H9 (cell line): ENCODE measurements at regions not wholly inside any gene's neighbourhood (a gene's known extent, or its start where the extent isn't known, plus 50 kb on each side); places are given as distances from the start of the nearest gene placed in this dataset.

ENCODE experiments used
- DNase-seq: peaks from one replicate; pipeline ENCODE4 v3.0.0-alpha.2; 2017
- H2AFZ ChIP-seq: one replicate; pipeline ENCODE4 v1.6.1; 2013; ENCODE audit warnings: mild to moderate bottlenecking, low read length, control low read depth, moderate library complexity
- H2AK5ac ChIP-seq: 2 replicates; pipeline ENCODE4 v1.6.1; 2013; ENCODE audit warnings: low read length, control low read depth, mixed read lengths; ENCODE audit not compliant: insufficient read length
- H2BK120ac ChIP-seq: one replicate; pipeline ENCODE4 v1.6.1; 2013; ENCODE audit warnings: low read depth, mild to moderate bottlenecking, low read length, control low read depth, inconsistent platforms; ENCODE audit not compliant: poor library complexity, severe bottlenecking
- H2BK12ac ChIP-seq: 2 replicates; pipeline ENCODE4 v1.6.1; 2013; ENCODE audit warnings: low read length, control low read depth, mixed read lengths, low read depth; ENCODE audit not compliant: insufficient read length
- H2BK15ac ChIP-seq: 2 replicates; pipeline ENCODE4 v1.6.1; 2013; ENCODE audit warnings: low read depth, low read length, control low read depth
- H2BK20ac ChIP-seq: one replicate; pipeline ENCODE4 v1.6.1; 2013; ENCODE audit warnings: low read depth, mild to moderate bottlenecking, low read length, control low read depth, inconsistent platforms; ENCODE audit not compliant: poor library complexity, severe bottlenecking
- H2BK5ac ChIP-seq: 2 replicates; pipeline ENCODE4 v1.6.1; 2013; ENCODE audit warnings: low read length, control low read depth, mixed read lengths; ENCODE audit not compliant: insufficient read length
- H3K14ac ChIP-seq: 2 replicates; pipeline ENCODE4 v1.6.1; 2013; ENCODE audit warnings: low read length, control low read depth; ENCODE audit not compliant: insufficient read depth
- H3K18ac ChIP-seq: 2 replicates; pipeline ENCODE4 v1.6.1; 2013; ENCODE audit warnings: low read depth, mild to moderate bottlenecking, mixed read lengths, low read length, control low read depth; ENCODE audit not compliant: insufficient read length
- H3K23ac ChIP-seq: 2 replicates; pipeline ENCODE4 v1.6.1; 2013; ENCODE audit warnings: low read length, control low read depth, mixed read lengths, low read depth; ENCODE audit not compliant: insufficient read length
- H3K23me2 ChIP-seq: 2 replicates; pipeline ENCODE4 v1.6.1; 2013; ENCODE audit warnings: low read depth, mild to moderate bottlenecking, mixed read lengths, low read length, control low read depth; ENCODE audit not compliant: insufficient read length, poor library complexity, severe bottlenecking
- H3K27ac ChIP-seq: 2 replicates; pipeline ENCODE4 v1.5.1; 2013; ENCODE audit warnings: low read length, control low read depth, mixed read lengths, low read depth; ENCODE audit not compliant: insufficient read length
- H3K27me3 ChIP-seq: 2 replicates; pipeline ENCODE4 v1.6.1; 2013; ENCODE audit warnings: low read length, control low read depth, inconsistent platforms; ENCODE audit not compliant: insufficient read depth
- H3K4ac ChIP-seq: 2 replicates; pipeline ENCODE4 v1.6.1; 2013; ENCODE audit warnings: low read depth, mild to moderate bottlenecking, control low read depth, inconsistent platforms, low read length, moderate library complexity
- H3K4me1 ChIP-seq: 2 replicates; pipeline ENCODE4 v1.6.1; 2013; ENCODE audit warnings: low read length, control low read depth, inconsistent platforms; ENCODE audit not compliant: insufficient read depth
- H3K4me2 ChIP-seq: 2 replicates; pipeline ENCODE4 v1.6.1; 2013; ENCODE audit warnings: low read length, control low read depth, mixed read lengths; ENCODE audit not compliant: insufficient read length, insufficient read depth
- H3K56ac ChIP-seq: 2 replicates; pipeline ENCODE4 v1.6.1; 2013; ENCODE audit warnings: low read depth, mild to moderate bottlenecking, mixed read lengths, low read length, control low read depth; ENCODE audit not compliant: insufficient read length
- H3K79me1 ChIP-seq: 2 replicates; pipeline ENCODE4 v1.6.1; 2013; ENCODE audit warnings: low read depth, mild to moderate bottlenecking, moderate library complexity, low read length, control low read depth, inconsistent platforms; ENCODE audit not compliant: insufficient read depth, poor library complexity, severe bottlenecking
- H3K79me2 ChIP-seq: 2 replicates; pipeline ENCODE4 v1.6.1; 2013; ENCODE audit warnings: low read length, control low read depth, inconsistent platforms; ENCODE audit not compliant: insufficient read depth
- H3K9ac ChIP-seq: 2 replicates; pipeline ENCODE4 v1.6.1; 2013; ENCODE audit warnings: low read length, control low read depth, mixed read lengths; ENCODE audit not compliant: insufficient read length; ENCODE audit errors: extremely low read depth
- H3K9me3 ChIP-seq: one replicate; pipeline ENCODE4 v1.6.1; 2013; ENCODE audit warnings: low read depth, low read length, inconsistent platforms; ENCODE audit not compliant: control insufficient read depth
- H3T11ph ChIP-seq: one replicate; pipeline ENCODE4 v1.6.1; 2013; ENCODE audit warnings: mild to moderate bottlenecking, low read length, control low read depth, inconsistent platforms
- H4K20me1 ChIP-seq: one replicate; pipeline ENCODE4 v1.6.1; 2013; ENCODE audit not compliant: control insufficient read depth, insufficient read length, insufficient read depth
- H4K5ac ChIP-seq: 2 replicates; pipeline ENCODE4 v1.6.1; 2013; ENCODE audit warnings: low read depth, mild to moderate bottlenecking, mixed read lengths, low read length, control low read depth; ENCODE audit not compliant: insufficient read length
- H4K8ac ChIP-seq: replicated peaks from 2 replicates; pipeline ENCODE4 v1.6.1; 2013; ENCODE audit warnings: low read length, control low read depth, mixed read lengths, low read depth; ENCODE audit not compliant: insufficient read length
- H4K91ac ChIP-seq: 2 replicates; pipeline ENCODE4 v1.6.1; 2013; ENCODE audit warnings: low read depth, mild to moderate bottlenecking, moderate library complexity, mixed read lengths, low read length, control low read depth; ENCODE audit not compliant: insufficient read length
- H3K27ac Mint-ChIP-seq, 3 experiments: 2 replicates in 2 of 3; 3 replicates in 1 of 3; pipeline ENCODE4 v1.8.0; 2020 to 2021; ENCODE audit warnings: mixed read lengths in 3 of 3, mild to moderate bottlenecking in 1 of 3, moderate library complexity in 1 of 3
- H3K27me3 Mint-ChIP-seq: 2 replicates; pipeline ENCODE4 v1.8.0; 2021; ENCODE audit warnings: low read depth, mild to moderate bottlenecking, moderate library complexity, mixed read lengths
- H3K36me3 Mint-ChIP-seq, 3 experiments: 2 replicates in 2 of 3; 3 replicates in 1 of 3; pipeline ENCODE4 v1.8.0; 2020 to 2021; ENCODE audit warnings: low read depth in 3 of 3, mixed read lengths in 3 of 3; ENCODE audit not compliant: insufficient read depth in 1 of 3
- H3K4me1 Mint-ChIP-seq, 2 experiments: 2 replicates each; pipeline ENCODE4 v1.8.0; 2020; ENCODE audit warnings: mixed read lengths in 2 of 2
- H3K4me3 Mint-ChIP-seq, 2 experiments: 2 replicates in 1 of 2; 3 replicates in 1 of 2; pipeline ENCODE4 v1.8.0; 2020 to 2021; ENCODE audit warnings: mild to moderate bottlenecking in 2 of 2, mixed read lengths in 2 of 2, moderate library complexity in 1 of 2
- H3K9me3 Mint-ChIP-seq, 2 experiments: 2 replicates in 1 of 2; 3 replicates in 1 of 2; pipeline ENCODE4 v1.8.0; 2020; ENCODE audit warnings: mild to moderate bottlenecking in 2 of 2, mixed read lengths in 2 of 2, moderate library complexity in 1 of 2
- WGBS: extraction: QIAGEN DNeasy Blood & Tissue Kit; methylation state at CpG from one replicate; pipeline ENCODE4 v1.1.7; 2013; ENCODE audit warnings: missing lambda C conversion rate, low lambda C conversion rate, mixed read lengths; ENCODE audit not compliant: insufficient read length; ENCODE audit errors: extremely low coverage; 5-methylcytosine and 5-hydroxymethylcytosine counted together
- TF ChIP-seq, protein P1 (sequence below): fragments of 200-600 bp; sonication (generic); conservative IDR thresholded peaks from 3 replicates; pipeline ENCODE4 v1.8.0; 2021; ENCODE audit warnings: antibody characterized with exemption, mild to moderate bottlenecking

DNA sequence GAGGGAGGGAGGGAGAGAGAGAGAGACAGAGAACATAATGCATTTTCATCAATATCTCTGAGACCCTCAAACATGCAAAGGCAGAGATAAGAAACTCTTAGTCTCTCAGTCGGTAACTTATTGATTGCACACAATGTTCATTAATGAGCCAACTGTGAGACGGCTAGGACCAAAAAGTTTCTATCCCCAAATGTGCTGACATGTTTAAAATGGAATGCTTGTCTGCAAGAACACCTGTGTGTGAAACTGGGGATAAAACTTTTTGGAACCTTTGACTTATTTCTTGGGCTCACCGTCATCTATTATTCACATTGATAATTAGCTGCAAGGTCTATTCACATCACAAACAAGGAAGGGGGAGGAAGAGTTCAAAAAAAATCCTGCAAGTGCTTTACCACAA lies 477.9 kb downstream of the STIM2 start:
- H3K23me2 ChIP-seq: no peaks in the 10 kb centered on the region
- H2BK5ac ChIP-seq: no peak overlapping the region
- no peaks in the 10 kb centered on the region for H4K20me1 ChIP-seq
- no peaks in the 10 kb centered on the region for H3K27me3 ChIP-seq
- H3K56ac ChIP-seq: no peak overlapping the region
- Mint-ChIP-seq H3K36me3 (no peaks in the 10 kb centered on the region), H3K4me1 (no peaks in the 10 kb centered on the region), H3K9me3 (no peaks in the 10 kb centered on the region; a peak in 1 of 5 replicates), H3K27me3 (no peaks in the 10 kb centered on the region), H3K27ac (no peak overlapping the region), H3K4me3 (no peak overlapping the region)
- H3K27ac ChIP-seq: no peak overlapping the region
- no peak overlapping the region for H3K4ac ChIP-seq
- no peak overlapping the region for H2BK20ac ChIP-seq
- H3T11ph ChIP-seq: no peak overlapping the region
- TF ChIP-seq, protein P1, sequence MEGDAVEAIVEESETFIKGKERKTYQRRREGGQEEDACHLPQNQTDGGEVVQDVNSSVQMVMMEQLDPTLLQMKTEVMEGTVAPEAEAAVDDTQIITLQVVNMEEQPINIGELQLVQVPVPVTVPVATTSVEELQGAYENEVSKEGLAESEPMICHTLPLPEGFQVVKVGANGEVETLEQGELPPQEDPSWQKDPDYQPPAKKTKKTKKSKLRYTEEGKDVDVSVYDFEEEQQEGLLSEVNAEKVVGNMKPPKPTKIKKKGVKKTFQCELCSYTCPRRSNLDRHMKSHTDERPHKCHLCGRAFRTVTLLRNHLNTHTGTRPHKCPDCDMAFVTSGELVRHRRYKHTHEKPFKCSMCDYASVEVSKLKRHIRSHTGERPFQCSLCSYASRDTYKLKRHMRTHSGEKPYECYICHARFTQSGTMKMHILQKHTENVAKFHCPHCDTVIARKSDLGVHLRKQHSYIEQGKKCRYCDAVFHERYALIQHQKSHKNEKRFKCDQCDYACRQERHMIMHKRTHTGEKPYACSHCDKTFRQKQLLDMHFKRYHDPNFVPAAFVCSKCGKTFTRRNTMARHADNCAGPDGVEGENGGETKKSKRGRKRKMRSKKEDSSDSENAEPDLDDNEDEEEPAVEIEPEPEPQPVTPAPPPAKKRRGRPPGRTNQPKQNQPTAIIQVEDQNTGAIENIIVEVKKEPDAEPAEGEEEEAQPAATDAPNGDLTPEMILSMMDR: no peak
- no peak overlapping the region for H3K18ac ChIP-seq
- H3K14ac ChIP-seq: no peak overlapping the region
- no peak overlapping the region for H3K9ac ChIP-seq
- H2BK12ac ChIP-seq: no peak overlapping the region
- H4K5ac ChIP-seq: no peak overlapping the region
- no peaks in the 10 kb centered on the region for H3K9me3 ChIP-seq
- DNase-seq: no peak
- H2AFZ ChIP-seq: no peak overlapping the region
- no peaks in the 10 kb centered on the region for H3K79me1 ChIP-seq
- H2AK5ac ChIP-seq: no peak overlapping the region
- H3K23ac ChIP-seq: no peak overlapping the region
- H4K91ac ChIP-seq: no peak overlapping the region
- H3K79me2 ChIP-seq: no peaks in the 10 kb centered on the region
- no peak overlapping the region for H4K8ac ChIP-seq
- no peaks in the 10 kb centered on the region for H3K4me1 ChIP-seq
- H2BK120ac ChIP-seq: no peak overlapping the region
- WGBS: no CpG with 5 or more reads among the region's 3 CpGs
- H2BK15ac ChIP-seq: no peak overlapping the region
- no peak overlapping the region for H3K4me2 ChIP-seq
